ENCODE measurements at regions not wholly inside any gene's neighbourhood (a gene's known extent, or its start where the extent isn't known, plus 50 kb on each side); places are given as distances from the start of the nearest gene placed in this dataset.
"Not testable (repeated sequence)": the region's sequence is repeated elsewhere in the genome, so short reads cannot be mapped to it uniquely, and the experiment has no call there.

GRCh38 chr6:146981981-146982380, 222.2 kb upstream of the STXBP5 start:
- no peak for TF ChIP-seq POLR2A (IDR thresholded peaks at IDR 0.05)
- no peak for TF ChIP-seq EP300 (IDR thresholded peaks at IDR 0.05)
- TF ChIP-seq CTCF (IDR thresholded peaks at IDR 0.05) = no peak
- intact Hi-C loops (cut with DNase I) = no loop called here
- Histone ChIP-seq H3K27me3 (no peaks in the 10 kb centered on the region), H3K4me1 (ENCODE audit: insufficient read depth) (no peaks in the 10 kb centered on the region), H3K27ac (no peak overlapping the region), H3K9me3 (no peaks in the 10 kb centered on the region), H3K4me3 (no peak overlapping the region), H3K36me3 (no peaks in the 10 kb centered on the region)
- no peak for DNase-seq
- whole genome bisulfite sequencing, 3 donors = 83 to 85% (median 83%) methylated on average over 3 of the region's 3 CpGs

GRCh38 chr6:146984251-146984924, 219.8 kb upstream of the STXBP5 start:
- Histone ChIP-seq H3K9me3 (no peaks in the 10 kb centered on the region), H3K36me3 (no peaks in the 10 kb centered on the region), H3K4me3 (no peak overlapping the region), H3K4me1 (ENCODE audit: insufficient read depth) (no peaks in the 10 kb centered on the region), H3K27ac (no peak overlapping the region), H3K27me3 (no peaks in the 10 kb centered on the region)
- TF ChIP-seq POLR2A (IDR thresholded peaks at IDR 0.05) = no peak
- TF ChIP-seq CTCF (IDR thresholded peaks at IDR 0.05) = no peak
- TF ChIP-seq EP300 (IDR thresholded peaks at IDR 0.05) = no peak
- WGBS, 3 donors = 71 to 73% (median 72%) methylated on average over 11 of the region's 11 CpGs
- no peak for DNase-seq
- intact Hi-C loops (cut with DNase I) = no loop called here

GRCh38 chr6:146985111-146985510, 219.1 kb upstream of the STXBP5 start:
- no peak for DNase-seq
- Histone ChIP-seq H3K4me1 (ENCODE audit: insufficient read depth) (no peaks in the 10 kb centered on the region), H3K27ac (no peak overlapping the region), H3K36me3 (no peaks in the 10 kb centered on the region), H3K9me3 (no peaks in the 10 kb centered on the region), H3K27me3 (no peaks in the 10 kb centered on the region), H3K4me3 (no peak overlapping the region)
- intact Hi-C loops (cut with DNase I) = no loop called here
- TF ChIP-seq CTCF (IDR thresholded peaks at IDR 0.05) (no peak), POLR2A (IDR thresholded peaks at IDR 0.05) (no peak), EP300 (IDR thresholded peaks at IDR 0.05) (no peak)
- 44 to 56% (median 48%) methylated on average over 3 of the region's 3 CpGs for WGBS, 3 donors

GRCh38 chr6:146985966-146986365, 218.3 kb upstream of the STXBP5 start:
- Histone ChIP-seq H3K27ac (no peak overlapping the region), H3K4me3 (no peak overlapping the region), H3K4me1 (ENCODE audit: insufficient read depth) (no peaks in the 10 kb centered on the region), H3K27me3 (no peaks in the 10 kb centered on the region), H3K9me3 (no peaks in the 10 kb centered on the region), H3K36me3 (no peaks in the 10 kb centered on the region)
- intact Hi-C loops (cut with DNase I) = no loop called here
- no peak for DNase-seq
- TF ChIP-seq POLR2A (IDR thresholded peaks at IDR 0.05) (no peak), CTCF (IDR thresholded peaks at IDR 0.05) (no peak), EP300 (IDR thresholded peaks at IDR 0.05) (no peak)
- 90 to 97% (median 91%) methylated on average over 2 of the region's 2 CpGs for WGBS, 3 donors

GRCh38 chr6:146987938-146988337, 216.3 kb upstream of the STXBP5 start:
- H3K4me1 ChIP-seq (ENCODE audit: insufficient read depth); intact Hi-C loops (cut with DNase I): not testable (repeated sequence)

More at GRCh38 chr6:146987938-146988337, 216.3 kb upstream of the STXBP5 start:
- H3K36me3 ChIP-seq, DNase-seq, H3K27me3 ChIP-seq, H3K4me3 ChIP-seq, H3K27ac ChIP-seq, H3K9me3 ChIP-seq: not testable (repeated sequence)
- WGBS, 3 donors = 93 to 97% (median 96%) methylated on average over 1 of the region's 1 CpG

Data from ovary (tissue), 7 donors.